CD1c-positive myeloid dendritic cell (primary cell): ENCODE measurements at regions not wholly inside any gene's neighbourhood (a gene's known extent, or its start where the extent isn't known, plus 50 kb on each side); places are given as distances from the start of the nearest gene placed in this dataset.

Experiments used
- DNase-seq: peaks from one replicate; pipeline ENCODE4 v3.0.0-alpha.2; 2016; ENCODE audit errors: extremely low spot score

GRCh38 chr6:18763086-18763485 lies 375.9 kb downstream of the RNF144B start:
- DNase-seq: no peak

- DNase-seq: no peak
These were observed 397.6 kb downstream of the RNF144B start for GRCh38 chr6:18784794-18785193.

- DNase-seq: no peak
These were observed 398.8 kb downstream of the RNF144B start for GRCh38 chr6:18785810-18786490.

GRCh38 chr6:18792866-18793265 lies 405.7 kb downstream of the RNF144B start:
- DNase-seq: no peak

GRCh38 chr6:18795726-18796125 lies 408.6 kb downstream of the RNF144B start:
- no peak for DNase-seq

- DNase-seq: no peak
These were observed 433.6 kb downstream of the RNF144B start for GRCh38 chr6:18820725-18821124.

- DNase-seq: peak; percentile 45
These were observed 436.7 kb downstream of the RNF144B start for GRCh38 chr6:18823782-18824386.

- DNase-seq: no peak
These were observed 442.2 kb downstream of the RNF144B start for GRCh38 chr6:18829272-18829870.

- no peak for DNase-seq
These were observed 448.8 kb downstream of the RNF144B start for GRCh38 chr6:18835976-18836375.

GRCh38 chr6:18837013-18837412 lies 449.9 kb downstream of the RNF144B start:
- no peak for DNase-seq

- no peak for DNase-seq
These were observed 455.4 kb downstream of the RNF144B start for GRCh38 chr6:18842534-18842933.

- DNase-seq: no peak
These were observed 458.7 kb downstream of the RNF144B start for GRCh38 chr6:18845896-18846295.

- DNase-seq: no peak
These were observed 459.2 kb downstream of the RNF144B start for GRCh38 chr6:18846327-18846726.

- no peak for DNase-seq
These were observed 474.1 kb downstream of the RNF144B start for GRCh38 chr6:18861204-18861603.

GRCh38 chr6:18883268-18883667 lies 496.1 kb downstream of the RNF144B start:
- DNase-seq: no peak

- DNase-seq: no peak
These were observed 496.7 kb downstream of the RNF144B start for GRCh38 chr6:18883851-18884250.

- no peak for DNase-seq
These were observed 506.6 kb downstream of the RNF144B start for GRCh38 chr6:18893540-18894269.

GRCh38 chr6:18897350-18897749 lies 510.2 kb downstream of the RNF144B start:
- DNase-seq: no peak

- no peak for DNase-seq
These were observed 517.5 kb downstream of the RNF144B start for GRCh38 chr6:18904681-18905080.

GRCh38 chr6:18920701-18921100 lies 533.6 kb downstream of the RNF144B start:
- DNase-seq: no peak

GRCh38 chr6:18931086-18931485 lies 543.9 kb downstream of the RNF144B start:
- no peak for DNase-seq

GRCh38 chr6:18958146-18958545 lies 571.0 kb downstream of the RNF144B start:
- DNase-seq: no peak

- DNase-seq: no peak
These were observed 574.4 kb downstream of the RNF144B start for GRCh38 chr6:18961566-18961965.
